SK-N-SH (cell line): ENCODE measurements at regions not wholly inside any gene's neighbourhood (a gene's known extent, or its start where the extent isn't known, plus 50 kb on each side); places are given as distances from the start of the nearest gene placed in this dataset.

Experiments used
- CTCF ChIA-PET: fragments of 300-600, 350-600 bp; formaldehyde crosslinking; extraction: SDS; loops from one replicate; lab custom pipeline; 2021; lab: Yijun Ruan, JAX
- POLR2A ChIA-PET: fragments of 350-600 bp; sonication (Branson Sonifier 250); formaldehyde crosslinking; extraction: SDS; loops from one replicate; lab custom pipeline; 2020; ENCODE audit warnings: antibody characterized with exemption, inconsistent platforms; lab: Yijun Ruan, JAX
- DNase-seq: peaks from one replicate; pipeline ENCODE4 v3.0.0; 2012
- H2AFZ ChIP-seq: fragments of 200-600 bp; sonication (generic); 2 replicates; pipeline ENCODE4 v1.8.1; 2016; ENCODE audit warnings: antibody characterized with exemption, mild to moderate bottlenecking, low read depth
- H3F3A ChIP-seq: fragments of 200-600 bp; sonication (generic); replicated peaks from 2 replicates; pipeline ENCODE3; 2016; ENCODE audit warnings: antibody characterized with exemption, mild to moderate bottlenecking; ENCODE audit not compliant: insufficient read depth
- H3K27ac ChIP-seq, 2 experiments: fragments of 200-500 bp in 1 of 2; fragments of 200-600 bp in 1 of 2; sonication (Bioruptor generic) in 1 of 2; sonication (generic), shearing (Covaris generic) in 1 of 2; 2 replicates each; pipeline versions ENCODE4 v1.5.1 to v1.6.1; 2014 to 2016; ENCODE audit warnings: low read depth in 2 of 2, inconsistent platforms in 1 of 2, low read length in 1 of 2, mild to moderate bottlenecking in 1 of 2, mixed read lengths in 1 of 2
- H3K27me3 ChIP-seq: fragments of 200-600 bp; sonication (generic), shearing (Covaris generic); 2 replicates; pipeline ENCODE4 v1.6.1; 2016; ENCODE audit warnings: mixed run types; ENCODE audit not compliant: insufficient read depth
- H3K36me3 ChIP-seq, 2 experiments: fragments of 200-500 bp in 1 of 2; fragments of 200-600 bp in 1 of 2; sonication (Bioruptor generic) in 1 of 2; sonication (generic) in 1 of 2; replicated peaks in 1 of 2; 2 replicates each; pipeline versions ENCODE3 to v1.5.1; 2014 to 2016; ENCODE audit warnings: low read length in 1 of 2, mild to moderate bottlenecking in 1 of 2; ENCODE audit not compliant: insufficient read depth in 2 of 2, control insufficient read depth in 1 of 2
- H3K4me1 ChIP-seq, 2 experiments: fragments of 200-500 bp in 1 of 2; fragments of 200-600 bp in 1 of 2; sonication (Bioruptor generic) in 1 of 2; sonication (generic), shearing (Covaris generic) in 1 of 2; 2 replicates each; pipeline versions ENCODE4 v1.5.1 to v1.6.1; 2014 to 2016; ENCODE audit warnings: low read depth in 1 of 2, low read length in 1 of 2, mixed run types in 1 of 2; ENCODE audit not compliant: insufficient read depth in 2 of 2, control insufficient read depth in 1 of 2
- H3K4me2 ChIP-seq: fragments of 200-600 bp; sonication (generic), shearing (Covaris generic); 2 replicates; pipeline ENCODE4 v1.6.1; 2017; ENCODE audit warnings: mixed run types
- H3K4me3 ChIP-seq, 2 experiments: fragments of 200-500 bp in 1 of 2; fragments of 200-600 bp in 1 of 2; sonication (Bioruptor generic) in 1 of 2; sonication (generic), shearing (Covaris generic) in 1 of 2; 2 replicates each; pipeline versions ENCODE4 v1.5.1 to v1.8.1; 2014 to 2016; ENCODE audit warnings: low read depth in 2 of 2, inconsistent platforms in 1 of 2, low read length in 1 of 2, mild to moderate bottlenecking in 1 of 2, mixed read lengths in 1 of 2, moderate library complexity in 1 of 2
- H3K79me2 ChIP-seq: fragments of 200-600 bp; sonication (generic); 2 replicates; pipeline ENCODE4 v1.8.1; 2017; ENCODE audit warnings: mild to moderate bottlenecking; ENCODE audit not compliant: insufficient read depth
- H3K9ac ChIP-seq: fragments of 200-600 bp; sonication (generic); 2 replicates; pipeline ENCODE4 v1.6.1; 2017; ENCODE audit warnings: mixed run types
- H3K9me2 ChIP-seq: fragments of 200-600 bp; sonication (generic); 2 replicates; pipeline ENCODE4 v1.6.1; 2017; ENCODE audit warnings: mixed run types
- H3K9me3 ChIP-seq: fragments of 200-600 bp; sonication (generic); 2 replicates; pipeline ENCODE4 v1.6.1; 2017; ENCODE audit warnings: mixed run types, mild to moderate bottlenecking, moderate library complexity
- H4K20me1 ChIP-seq: fragments of 200-600 bp; sonication (generic); 2 replicates; pipeline ENCODE4 v1.6.1; 2017; ENCODE audit warnings: mild to moderate bottlenecking, mixed run types; ENCODE audit not compliant: insufficient read depth
- CHD2 ChIP-seq: fragments of 150-350 bp; IDR thresholded peaks from 2 replicates; pipeline ENCODE4 v1.6.1; 2018; ENCODE audit warnings: low read length; ENCODE audit not compliant: partially characterized antibody
- ELF1 ChIP-seq: IDR thresholded peaks from 2 replicates; pipeline ENCODE4 v1.4.0; 2012
- EZH2phosphoT487 ChIP-seq: fragments of 200-600 bp; sonication (generic); IDR thresholded peaks from 2 replicates; pipeline ENCODE4 v1.6.1; 2017; ENCODE audit warnings: low read depth, mixed run types, mild to moderate bottlenecking, antibody characterized with exemption, moderate library complexity, borderline replicate concordance
- FOSL2 ChIP-seq: IDR thresholded peaks from 2 replicates; pipeline ENCODE4 v1.4.0; 2012; ENCODE audit warnings: low read depth, mild to moderate bottlenecking, moderate library complexity, borderline replicate concordance
- GATA2 ChIP-seq: sonication (generic); formaldehyde crosslinking; IDR thresholded peaks from 2 replicates; pipeline ENCODE4 v1.5.0; 2020; ENCODE audit warnings: mild to moderate bottlenecking, missing genetic modification reagents
- MEF2A ChIP-seq: IDR thresholded peaks from 2 replicates; pipeline ENCODE4 v1.4.0; 2012; ENCODE audit warnings: low read depth, borderline replicate concordance
- MXI1 ChIP-seq: IDR thresholded peaks from 2 replicates; pipeline ENCODE4 v1.6.1; 2012; ENCODE audit warnings: mild to moderate bottlenecking, low read depth, low read length, improper control_type of control experiment
- NRF1 ChIP-seq: IDR thresholded peaks from 2 replicates; pipeline ENCODE4 v1.6.1; 2012; ENCODE audit warnings: low read depth, mild to moderate bottlenecking, low read length
- POLR2AphosphoS5 ChIP-seq: IDR thresholded peaks from 2 replicates; pipeline ENCODE4 v1.6.1; 2012; ENCODE audit warnings: low read depth, low read length
- RCOR1 ChIP-seq: fragments of 150-350 bp; IDR thresholded peaks from 2 replicates; pipeline ENCODE4 v1.6.1; 2017; ENCODE audit warnings: antibody characterized with exemption, low read length
- RFX5 ChIP-seq: IDR thresholded peaks from 2 replicates; pipeline ENCODE4 v1.6.1; 2012; ENCODE audit warnings: mild to moderate bottlenecking, improper control_type of control experiment, low read length
- RXRA ChIP-seq: IDR thresholded peaks from 2 replicates; pipeline ENCODE4 v1.4.0; 2012; ENCODE audit warnings: low read depth, mild to moderate bottlenecking, borderline replicate concordance
- SMC3 ChIP-seq: IDR thresholded peaks from 2 replicates; pipeline ENCODE4 v1.6.1; 2012; ENCODE audit warnings: low read depth, low read length, improper control_type of control experiment
- TEAD4 ChIP-seq: IDR thresholded peaks from 2 replicates; pipeline ENCODE4 v1.4.0; 2012; ENCODE audit warnings: mild to moderate bottlenecking, borderline replicate concordance; ENCODE audit not compliant: insufficient read depth
- WGBS: methylation state at CpG from one replicate; pipeline ENCODE4 v1.1.6; 2017; ENCODE audit warnings: low lambda C conversion rate; 5-methylcytosine and 5-hydroxymethylcytosine counted together
- TF ChIP-seq, protein P1 (sequence below): fragments of 150-350 bp; IDR thresholded peaks from 2 replicates; pipeline ENCODE4 v1.6.1; 2017; ENCODE audit warnings: antibody characterized with exemption, low read length, low read depth, borderline replicate concordance
- TF ChIP-seq, protein P2 (sequence below): IDR thresholded peaks from 2 replicates; pipeline ENCODE4 v1.4.0; 2012; ENCODE audit warnings: low read depth, borderline replicate concordance
- TF ChIP-seq, protein P3 (sequence below): IDR thresholded peaks from 2 replicates; pipeline ENCODE4 v1.4.0; 2012; ENCODE audit warnings: low read depth
- TF ChIP-seq, protein P4 (sequence below): fragments of 150-350 bp; IDR thresholded peaks from 2 replicates; pipeline ENCODE4 v1.6.1; 2016; ENCODE audit warnings: mild to moderate bottlenecking, low read depth, low read length

DNA sequence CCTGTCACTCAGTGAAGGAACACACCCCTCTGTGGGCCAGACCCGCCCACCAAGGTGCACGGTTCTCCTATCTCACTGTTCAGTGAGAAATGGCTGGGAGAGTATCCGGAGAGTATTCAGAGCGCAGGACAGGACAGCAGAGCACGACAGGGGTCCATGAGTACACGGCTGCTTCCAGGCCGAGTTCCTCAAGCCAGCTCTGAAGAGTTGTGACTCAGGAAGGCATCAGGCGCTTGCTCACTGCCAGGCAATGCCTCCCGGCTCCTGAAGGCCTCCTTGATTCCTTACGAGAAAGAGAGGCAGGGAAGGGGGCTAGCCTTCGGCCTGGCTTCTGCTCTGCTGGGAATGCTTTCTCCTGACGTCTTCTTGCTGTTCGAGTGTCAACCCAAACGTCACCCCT lies 132.1 kb upstream of the PPP1R26 start (continued):
- TF ChIP-seq SMC3 = no peak
- no peak for TF ChIP-seq FOSL2
- no peak for TF ChIP-seq RFX5
- no peak for TF ChIP-seq TEAD4
- no peak for TF ChIP-seq MXI1

DNA sequence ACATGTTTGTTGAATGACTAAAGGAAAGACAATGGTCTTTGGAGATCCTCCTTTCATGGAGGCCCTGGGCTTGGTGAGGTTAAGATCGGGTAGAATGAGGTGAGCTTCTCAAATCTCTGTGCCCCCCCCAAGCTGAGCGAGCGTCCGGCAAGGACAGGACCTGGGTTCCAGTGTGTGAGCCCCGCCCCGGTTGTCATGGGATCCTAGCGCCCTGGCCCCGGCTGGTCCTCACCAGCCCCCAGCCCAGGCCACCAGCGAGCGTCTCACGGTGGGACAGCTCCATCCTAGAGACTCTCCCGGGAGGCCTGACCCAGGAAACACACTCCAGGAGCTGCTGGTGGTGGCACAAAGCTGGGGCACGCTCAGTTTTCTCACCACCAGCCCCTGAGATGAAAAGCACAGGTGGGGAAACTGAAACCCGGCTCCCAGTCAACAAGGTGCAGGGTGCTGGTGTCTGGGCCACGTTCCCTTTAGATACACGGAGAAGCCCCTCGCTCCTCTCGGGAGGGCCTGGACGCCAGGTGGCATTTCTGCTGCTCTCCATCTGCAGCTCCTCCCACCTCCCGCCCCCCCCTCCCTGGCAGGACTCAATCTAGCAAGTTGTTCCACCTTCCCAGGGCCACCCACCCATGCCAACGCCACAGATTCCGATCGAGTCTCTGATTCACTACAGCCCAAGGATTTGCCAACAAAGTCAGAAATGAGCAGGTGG lies 131.3 kb upstream of the PPP1R26 start:
- CTCF ChIA-PET = interaction anchor here (1.1 to 4.9 kb wide), 3 partner anchors 63 to 261 kb away, joined by 3 to 40 read pairs (median 16); partner anchors contain the start of gene OLFM1
- H4K20me1 ChIP-seq = no peaks in the 10 kb centered on the region
- H2AFZ ChIP-seq = no peak overlapping the region
- TF ChIP-seq POLR2AphosphoS5 (no peak), RFX5 (no peak), MXI1 (no peak), ELF1 (no peak), SMC3 (no peak), MEF2A (no peak), RCOR1 (no peak), EZH2phosphoT487 (no peak), CHD2 (no peak), GATA2 (CRISPR knock-in tag) (no peak), RXRA (no peak), NRF1 (no peak)
- TF ChIP-seq, protein P1, sequence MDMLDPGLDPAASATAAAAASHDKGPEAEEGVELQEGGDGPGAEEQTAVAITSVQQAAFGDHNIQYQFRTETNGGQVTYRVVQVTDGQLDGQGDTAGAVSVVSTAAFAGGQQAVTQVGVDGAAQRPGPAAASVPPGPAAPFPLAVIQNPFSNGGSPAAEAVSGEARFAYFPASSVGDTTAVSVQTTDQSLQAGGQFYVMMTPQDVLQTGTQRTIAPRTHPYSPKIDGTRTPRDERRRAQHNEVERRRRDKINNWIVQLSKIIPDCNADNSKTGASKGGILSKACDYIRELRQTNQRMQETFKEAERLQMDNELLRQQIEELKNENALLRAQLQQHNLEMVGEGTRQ = no peak
- TF ChIP-seq, protein P2, sequence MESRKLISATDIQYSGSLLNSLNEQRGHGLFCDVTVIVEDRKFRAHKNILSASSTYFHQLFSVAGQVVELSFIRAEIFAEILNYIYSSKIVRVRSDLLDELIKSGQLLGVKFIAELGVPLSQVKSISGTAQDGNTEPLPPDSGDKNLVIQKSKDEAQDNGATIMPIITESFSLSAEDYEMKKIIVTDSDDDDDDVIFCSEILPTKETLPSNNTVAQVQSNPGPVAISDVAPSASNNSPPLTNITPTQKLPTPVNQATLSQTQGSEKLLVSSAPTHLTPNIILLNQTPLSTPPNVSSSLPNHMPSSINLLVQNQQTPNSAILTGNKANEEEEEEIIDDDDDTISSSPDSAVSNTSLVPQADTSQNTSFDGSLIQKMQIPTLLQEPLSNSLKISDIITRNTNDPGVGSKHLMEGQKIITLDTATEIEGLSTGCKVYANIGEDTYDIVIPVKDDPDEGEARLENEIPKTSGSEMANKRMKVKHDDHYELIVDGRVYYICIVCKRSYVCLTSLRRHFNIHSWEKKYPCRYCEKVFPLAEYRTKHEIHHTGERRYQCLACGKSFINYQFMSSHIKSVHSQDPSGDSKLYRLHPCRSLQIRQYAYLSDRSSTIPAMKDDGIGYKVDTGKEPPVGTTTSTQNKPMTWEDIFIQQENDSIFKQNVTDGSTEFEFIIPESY = no peak
- TF ChIP-seq, protein P3, sequence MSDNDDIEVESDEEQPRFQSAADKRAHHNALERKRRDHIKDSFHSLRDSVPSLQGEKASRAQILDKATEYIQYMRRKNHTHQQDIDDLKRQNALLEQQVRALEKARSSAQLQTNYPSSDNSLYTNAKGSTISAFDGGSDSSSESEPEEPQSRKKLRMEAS = no peak
- TF ChIP-seq, protein P4, sequence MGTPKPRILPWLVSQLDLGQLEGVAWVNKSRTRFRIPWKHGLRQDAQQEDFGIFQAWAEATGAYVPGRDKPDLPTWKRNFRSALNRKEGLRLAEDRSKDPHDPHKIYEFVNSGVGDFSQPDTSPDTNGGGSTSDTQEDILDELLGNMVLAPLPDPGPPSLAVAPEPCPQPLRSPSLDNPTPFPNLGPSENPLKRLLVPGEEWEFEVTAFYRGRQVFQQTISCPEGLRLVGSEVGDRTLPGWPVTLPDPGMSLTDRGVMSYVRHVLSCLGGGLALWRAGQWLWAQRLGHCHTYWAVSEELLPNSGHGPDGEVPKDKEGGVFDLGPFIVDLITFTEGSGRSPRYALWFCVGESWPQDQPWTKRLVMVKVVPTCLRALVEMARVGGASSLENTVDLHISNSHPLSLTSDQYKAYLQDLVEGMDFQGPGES = no peak
- TF ChIP-seq, all 33 proteins: peak for 0
- H3K9ac ChIP-seq = no peak overlapping the region
- H3K4me2 ChIP-seq = no peak overlapping the region
- POLR2A ChIA-PET = no interaction called here
- WGBS = 74% methylated on average over 7 of the region's 23 CpGs
- no peaks in the 10 kb centered on the region for H3F3A ChIP-seq
- H3K9me3 ChIP-seq = no peaks in the 10 kb centered on the region
- H3K79me2 ChIP-seq = no peaks in the 10 kb centered on the region
- peaks cover 0 to 4% of the 10 kb centered on the region in 2 experiments; a peak in 1 of 4 replicates for H3K4me1 ChIP-seq
- H3K27me3 ChIP-seq = no peaks in the 10 kb centered on the region
- H3K27ac ChIP-seq = no peak overlapping the region
- no peaks in the 10 kb centered on the region for H3K9me2 ChIP-seq
- H3K4me3 ChIP-seq = no peak overlapping the region
- H3K36me3 ChIP-seq = no peaks in the 10 kb centered on the region
- no peak for DNase-seq
